GM20000 (cell line): ENCODE measurements at regions not wholly inside any gene's neighbourhood (a gene's known extent, or its start where the extent isn't known, plus 50 kb on each side); places are given as distances from the start of the nearest gene placed in this dataset.
"Not testable (repeated sequence)": the region's sequence is repeated elsewhere in the genome, so short reads cannot be mapped to it uniquely, and the experiment has no call there.

Experiments
- DNase-seq: peaks from one replicate; pipeline ENCODE4 v3.0.0; 2012; ENCODE audit warnings: low spot score
- TF ChIP-seq, protein P1 (sequence below): IDR thresholded peaks from 2 replicates; pipeline ENCODE4 v1.5.1; 2012; ENCODE audit warnings: mild to moderate bottlenecking, control low read depth; ENCODE audit errors: extremely low read depth, missing control alignments

DNA sequence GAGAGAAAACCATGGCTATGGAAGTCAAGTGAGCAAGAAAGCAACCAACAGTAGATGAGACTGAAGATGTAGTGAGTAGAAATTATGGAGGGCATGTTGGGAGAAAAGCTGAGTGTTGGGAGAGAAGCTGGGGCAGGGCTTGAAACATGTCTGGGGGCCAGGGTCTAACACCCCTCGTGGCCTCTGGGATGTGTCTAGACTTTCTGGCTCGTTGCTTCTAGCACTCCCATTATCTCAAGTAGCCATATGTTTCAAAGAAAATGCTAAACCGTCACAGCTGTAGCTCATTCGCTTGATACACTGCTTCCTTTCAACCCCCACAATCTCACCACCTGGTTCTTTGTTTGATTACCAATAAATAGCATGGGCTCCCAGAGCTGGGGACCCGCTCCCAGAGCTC, 83.8 kb upstream of the BCHE start:
- TF ChIP-seq, protein P1, sequence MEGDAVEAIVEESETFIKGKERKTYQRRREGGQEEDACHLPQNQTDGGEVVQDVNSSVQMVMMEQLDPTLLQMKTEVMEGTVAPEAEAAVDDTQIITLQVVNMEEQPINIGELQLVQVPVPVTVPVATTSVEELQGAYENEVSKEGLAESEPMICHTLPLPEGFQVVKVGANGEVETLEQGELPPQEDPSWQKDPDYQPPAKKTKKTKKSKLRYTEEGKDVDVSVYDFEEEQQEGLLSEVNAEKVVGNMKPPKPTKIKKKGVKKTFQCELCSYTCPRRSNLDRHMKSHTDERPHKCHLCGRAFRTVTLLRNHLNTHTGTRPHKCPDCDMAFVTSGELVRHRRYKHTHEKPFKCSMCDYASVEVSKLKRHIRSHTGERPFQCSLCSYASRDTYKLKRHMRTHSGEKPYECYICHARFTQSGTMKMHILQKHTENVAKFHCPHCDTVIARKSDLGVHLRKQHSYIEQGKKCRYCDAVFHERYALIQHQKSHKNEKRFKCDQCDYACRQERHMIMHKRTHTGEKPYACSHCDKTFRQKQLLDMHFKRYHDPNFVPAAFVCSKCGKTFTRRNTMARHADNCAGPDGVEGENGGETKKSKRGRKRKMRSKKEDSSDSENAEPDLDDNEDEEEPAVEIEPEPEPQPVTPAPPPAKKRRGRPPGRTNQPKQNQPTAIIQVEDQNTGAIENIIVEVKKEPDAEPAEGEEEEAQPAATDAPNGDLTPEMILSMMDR = no peak
- DNase-seq = no peak

DNA sequence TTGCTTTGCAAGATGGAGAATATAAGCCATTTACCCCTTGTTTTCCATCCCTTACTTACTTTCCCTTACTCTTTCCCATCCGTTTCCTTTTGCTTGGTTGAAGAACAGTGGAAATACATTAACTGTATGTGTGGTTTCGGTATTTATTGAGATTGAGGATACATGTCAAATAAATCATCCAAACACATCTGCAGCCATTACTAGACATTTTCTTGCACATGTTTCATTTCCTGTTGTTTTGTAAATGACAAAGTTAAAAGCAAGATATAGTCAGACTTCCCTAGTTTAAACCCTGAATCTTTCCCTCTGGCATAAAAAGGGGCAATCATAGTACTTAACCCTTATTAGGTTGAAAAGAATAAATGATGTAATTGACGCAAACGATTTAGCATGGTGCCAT, 82.1 kb upstream of the BCHE start:
- TF ChIP-seq, protein P1 = no peak
- no peak for DNase-seq

DNA sequence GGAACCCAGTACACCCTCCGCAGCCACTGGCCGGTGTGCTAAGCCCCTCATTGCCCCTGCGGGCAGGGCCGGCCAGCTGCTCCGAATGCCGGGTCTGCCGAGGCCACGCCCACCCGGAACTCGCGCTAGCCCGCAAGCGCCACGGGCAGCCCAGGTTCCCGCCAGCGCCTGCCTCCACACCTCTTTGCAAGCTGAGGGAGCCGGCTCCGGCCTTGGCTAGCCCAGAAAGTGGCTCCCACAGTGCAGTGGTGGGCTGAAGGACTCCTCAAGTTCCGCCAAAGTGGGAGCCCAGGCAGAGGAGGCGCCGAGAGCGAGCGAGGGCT, 81.4 kb upstream of the BCHE start:
- DNase-seq = no peak

DNA sequence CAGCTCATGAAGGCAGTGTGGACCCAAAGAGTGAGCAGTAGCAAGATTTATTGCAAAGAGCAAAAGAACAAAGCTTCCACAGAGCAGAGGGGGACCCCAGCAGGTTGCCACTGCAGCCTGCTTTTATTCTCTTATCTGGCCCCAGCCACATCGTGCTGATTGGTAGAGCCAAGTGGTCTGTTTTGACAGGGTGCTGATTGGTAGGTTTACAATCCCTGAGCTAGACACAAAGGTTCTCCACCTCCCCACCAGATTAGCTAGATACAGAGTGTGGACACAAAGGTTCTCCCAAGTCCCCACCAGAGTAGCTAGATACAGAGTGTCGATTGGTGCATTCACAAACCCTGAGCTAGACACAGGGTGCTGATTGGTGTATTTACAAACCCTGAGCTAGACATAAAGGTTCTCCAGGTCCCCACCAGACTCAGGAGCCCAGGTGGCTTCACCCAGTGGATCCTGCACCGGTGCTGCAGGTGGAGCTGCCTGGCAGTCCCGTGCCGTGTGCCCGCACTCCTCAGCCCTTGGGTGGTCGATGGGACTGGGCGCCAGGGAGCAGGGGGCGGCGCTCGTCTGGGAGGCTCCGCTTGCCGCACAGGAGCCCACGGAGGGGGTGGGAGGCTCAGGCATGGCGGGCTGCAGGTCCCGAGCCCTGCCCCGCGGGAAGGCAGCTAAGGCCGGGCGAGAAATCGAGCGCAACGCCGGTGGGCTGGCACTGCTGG, 80.9 kb upstream of the BCHE start:
- DNase-seq = not testable (repeated sequence)

More for the DNA sequence above, 81.4 kb upstream of the BCHE start:
- TF ChIP-seq, protein P1 = no peak

DNA sequence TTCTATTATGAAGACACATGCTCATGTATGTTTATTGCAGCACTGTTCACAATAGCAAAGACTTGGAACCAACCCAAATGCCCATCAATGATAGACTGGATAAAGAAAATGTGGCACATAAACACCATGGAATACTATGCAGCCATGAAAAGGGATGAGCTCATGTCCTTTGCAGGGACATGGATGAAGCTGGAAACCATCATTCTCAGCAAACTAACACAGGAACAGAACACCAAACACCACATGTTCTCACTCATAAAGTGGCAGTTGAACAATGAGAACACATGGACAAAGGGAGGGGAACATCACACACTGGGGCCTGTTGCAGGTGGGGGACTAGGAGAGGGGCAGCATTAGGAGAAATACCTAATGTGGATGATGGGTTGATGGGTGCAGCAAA, 77.9 kb upstream of the BCHE start:
- DNase-seq = not testable (repeated sequence)

DNA sequence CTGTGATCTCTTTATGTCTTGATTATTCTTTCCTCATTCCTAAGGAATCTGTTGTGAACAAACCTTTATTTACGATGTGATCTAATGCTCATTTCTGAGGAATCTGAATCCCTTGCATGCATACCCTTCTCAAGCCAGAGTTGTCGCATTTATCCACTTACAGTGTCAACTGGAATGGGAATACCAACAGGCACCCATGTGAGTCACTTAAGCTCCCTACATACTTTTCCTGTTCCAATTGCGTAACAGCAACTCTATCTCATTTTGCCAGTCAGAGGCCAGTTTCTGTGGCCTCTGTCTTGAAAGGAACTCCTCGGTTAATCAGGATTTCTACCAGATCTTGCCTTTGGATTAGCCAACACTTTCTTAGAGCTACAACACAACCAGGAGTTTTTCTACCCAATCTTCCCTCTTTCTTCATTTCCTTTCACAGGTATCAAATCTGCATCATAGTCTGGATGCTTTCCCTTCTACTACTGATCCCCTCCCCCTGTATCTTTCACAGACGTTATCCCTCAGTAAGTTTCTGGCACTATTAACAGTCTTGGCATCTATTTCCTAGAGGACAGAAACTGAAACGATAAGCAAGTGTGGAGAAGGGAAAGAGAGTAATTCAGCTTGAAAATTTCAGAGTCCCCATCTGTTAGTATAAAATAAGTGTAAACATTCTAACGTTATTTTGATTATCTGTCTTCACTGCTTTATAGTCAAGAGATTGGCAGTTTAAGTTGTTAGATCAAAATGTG, 66.8 kb upstream of the BCHE start:
- DNase-seq = no peak

DNA sequence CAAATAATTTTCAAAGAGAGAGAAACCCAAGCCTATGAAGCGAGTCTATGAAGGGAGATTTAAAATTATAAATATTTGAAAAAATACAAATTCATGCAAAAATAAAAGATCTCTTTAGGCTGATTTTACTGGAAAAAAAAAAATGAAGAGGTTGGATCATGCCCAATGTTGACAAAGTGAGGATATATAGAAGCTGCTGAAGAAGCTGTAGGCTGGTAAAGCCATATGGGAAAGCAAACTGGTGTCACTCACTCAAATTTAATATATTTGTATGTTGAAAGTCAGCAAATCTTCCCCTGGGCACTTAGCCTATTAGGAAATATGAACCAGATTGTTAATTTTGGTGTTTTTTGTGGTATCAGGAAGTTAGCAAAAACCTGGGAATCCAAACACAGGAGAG, 61.8 kb upstream of the BCHE start:
- TF ChIP-seq, protein P1 = no peak
- no peak for DNase-seq

More for the DNA sequence above, 66.8 kb upstream of the BCHE start:
- TF ChIP-seq, protein P1 = no peak

DNA sequence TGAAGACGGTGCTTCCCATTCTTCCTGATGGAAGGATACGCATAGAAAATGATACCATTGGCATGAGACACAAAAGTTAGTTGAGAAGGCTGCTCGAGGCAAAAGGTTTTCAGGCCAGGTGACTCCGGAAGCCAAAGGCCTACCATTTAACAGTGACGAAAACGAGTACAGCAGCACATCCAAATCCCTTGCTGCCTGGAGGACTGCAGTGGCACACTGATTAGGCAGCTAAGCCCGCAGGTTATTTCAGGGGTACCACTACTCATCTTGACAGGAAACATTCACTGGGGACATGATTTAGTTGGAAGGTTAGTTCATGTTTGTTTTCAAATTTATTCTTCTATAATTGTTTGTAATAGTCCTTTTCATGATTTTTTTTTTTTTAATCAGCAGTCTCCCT, 59.9 kb upstream of the BCHE start:
- TF ChIP-seq, protein P1 = no peak
- no peak for DNase-seq
